Glutamatergic neuron (in vitro differentiated cells): ENCODE measurements at regions not wholly inside any gene's neighbourhood (a gene's known extent, or its start where the extent isn't known, plus 50 kb on each side); places are given as distances from the start of the nearest gene placed in this dataset.

ENCODE experiments used
- DNase-seq: peaks from one replicate; pipeline ENCODE4 v3.0.0; 2022
- H3K27ac Mint-ChIP-seq: one replicate; pipeline ENCODE4 v1.8.0; 2020; ENCODE audit warnings: mild to moderate bottlenecking, mixed read lengths, inconsistent platforms; ENCODE audit not compliant: unreplicated experiment
- H3K27me3 Mint-ChIP-seq: one replicate; pipeline ENCODE4 v1.8.0; 2020; ENCODE audit warnings: mild to moderate bottlenecking, moderate library complexity, mixed read lengths, inconsistent platforms; ENCODE audit not compliant: unreplicated experiment
- H3K36me3 Mint-ChIP-seq: one replicate; pipeline ENCODE4 v1.8.0; 2020; ENCODE audit warnings: mild to moderate bottlenecking, mixed read lengths, inconsistent platforms; ENCODE audit not compliant: unreplicated experiment
- H3K4me1 Mint-ChIP-seq: one replicate; pipeline ENCODE4 v1.8.0; 2020; ENCODE audit warnings: mild to moderate bottlenecking, low read depth, mixed read lengths, inconsistent platforms; ENCODE audit not compliant: unreplicated experiment
- H3K4me3 Mint-ChIP-seq: one replicate; pipeline ENCODE4 v1.8.0; 2020; ENCODE audit warnings: mild to moderate bottlenecking, mixed read lengths, inconsistent platforms; ENCODE audit not compliant: unreplicated experiment
- H3K9me3 Mint-ChIP-seq: one replicate; pipeline ENCODE4 v1.8.0; 2020; ENCODE audit warnings: mild to moderate bottlenecking, moderate library complexity, mixed read lengths, inconsistent platforms; ENCODE audit not compliant: unreplicated experiment
- CTCF ChIP-seq: fragments of 200-600 bp; sonication (generic); IDR thresholded peaks from one replicate; pipeline ENCODE4 v1.5.0; 2021; ENCODE audit not compliant: partially characterized antibody, unreplicated experiment

GRCh38 chr4:35201403-35201802, 1042.9 kb downstream of the ARAP2 start:
- Mint-ChIP-seq H3K27ac (no peak overlapping the region), H3K36me3 (no peaks in the 10 kb centered on the region), H3K9me3 (peaks cover 1% of the 10 kb centered on the region), H3K4me1 (no peaks in the 10 kb centered on the region), H3K27me3 (no peaks in the 10 kb centered on the region), H3K4me3 (no peak overlapping the region)
- no peak for TF ChIP-seq CTCF
- no peak for DNase-seq

DNA sequence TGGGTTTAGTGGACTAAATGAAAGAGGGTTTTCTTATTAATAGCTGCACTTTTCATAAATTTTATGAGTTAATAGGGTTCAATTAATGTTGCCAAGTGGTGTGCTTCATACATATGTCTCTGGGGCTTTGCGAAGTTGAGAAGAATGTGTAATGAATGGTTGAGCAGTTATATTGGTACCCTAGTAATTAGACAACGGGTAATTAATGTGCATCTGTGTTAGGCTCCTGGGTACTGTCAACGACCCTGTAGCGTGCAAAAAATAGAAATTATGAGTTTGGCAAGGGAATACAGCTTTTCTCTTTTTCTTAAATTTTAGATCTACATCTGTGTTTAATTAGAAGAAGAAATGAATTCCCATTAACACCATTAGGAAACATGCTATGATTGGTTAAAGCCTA, 1027.7 kb downstream of the ARAP2 start:
- no peaks in the 10 kb centered on the region for H3K36me3 Mint-ChIP-seq
- H3K4me1 Mint-ChIP-seq: no peaks in the 10 kb centered on the region
- no peak overlapping the region for H3K4me3 Mint-ChIP-seq
- H3K27ac Mint-ChIP-seq: no peak overlapping the region
- no peak for DNase-seq
- H3K27me3 Mint-ChIP-seq: no peaks in the 10 kb centered on the region
- no peaks in the 10 kb centered on the region for H3K9me3 Mint-ChIP-seq
- no peak for TF ChIP-seq CTCF

DNA sequence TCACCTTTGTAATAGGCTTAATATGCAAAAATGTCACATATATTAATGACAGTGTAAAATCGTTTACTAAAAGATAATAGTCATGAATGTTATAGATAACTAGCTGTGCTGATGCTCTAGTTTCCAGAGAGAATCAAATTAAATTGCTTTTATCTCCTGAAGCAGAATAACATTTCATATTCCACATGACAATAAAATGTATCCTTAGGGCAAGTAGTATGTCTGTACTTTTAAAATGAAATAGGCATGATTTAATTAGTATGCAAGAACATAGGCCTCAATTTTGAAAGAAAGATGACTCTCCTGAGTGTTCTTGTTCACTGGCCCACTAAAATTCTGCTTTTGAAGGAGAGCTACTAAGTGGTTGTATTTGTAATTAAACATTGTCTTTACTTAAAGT, 1027.0 kb downstream of the ARAP2 start:
- H3K9me3 Mint-ChIP-seq: no peaks in the 10 kb centered on the region
- no peak for DNase-seq
- no peak overlapping the region for H3K27ac Mint-ChIP-seq
- H3K4me3 Mint-ChIP-seq: no peak overlapping the region
- TF ChIP-seq CTCF: no peak
- no peaks in the 10 kb centered on the region for H3K4me1 Mint-ChIP-seq
- H3K36me3 Mint-ChIP-seq: no peaks in the 10 kb centered on the region
- H3K27me3 Mint-ChIP-seq: no peaks in the 10 kb centered on the region

GRCh38 chr4:35228313-35228712, 1016.0 kb downstream of the ARAP2 start:
- H3K9me3 Mint-ChIP-seq: no peaks in the 10 kb centered on the region
- no peaks in the 10 kb centered on the region for H3K4me1 Mint-ChIP-seq
- H3K4me3 Mint-ChIP-seq: no peak overlapping the region
- no peaks in the 10 kb centered on the region for H3K27me3 Mint-ChIP-seq
- DNase-seq: no peak
- H3K36me3 Mint-ChIP-seq: no peaks in the 10 kb centered on the region
- H3K27ac Mint-ChIP-seq: no peak overlapping the region
- no peak for TF ChIP-seq CTCF

GRCh38 chr4:35229021-35229420, 1015.3 kb downstream of the ARAP2 start:
- DNase-seq: no peak
- Mint-ChIP-seq H3K4me3 (no peak overlapping the region), H3K27me3 (no peaks in the 10 kb centered on the region), H3K4me1 (no peaks in the 10 kb centered on the region), H3K9me3 (no peaks in the 10 kb centered on the region), H3K27ac (no peak overlapping the region), H3K36me3 (no peaks in the 10 kb centered on the region)
- no peak for TF ChIP-seq CTCF
